RWPE2 (cell line): ENCODE measurements at regions not wholly inside any gene's neighbourhood (a gene's known extent, or its start where the extent isn't known, plus 50 kb on each side); places are given as distances from the start of the nearest gene placed in this dataset.

Source experiments
- ATAC-seq: fragments of 200-7000 bp; cut with Tn5 transposase; 3 replicates; pipeline ENCODE4 v1.9.1; 2021; ENCODE audit warnings: low read depth
- DNase-seq: peaks from one replicate; pipeline ENCODE4 v3.0.0-alpha.2; 2020; ENCODE audit warnings: low spot score
- H3K27ac ChIP-seq: fragments of 450-650 bp; 2 replicates; pipeline ENCODE4 v1.5.1; 2017; ENCODE audit warnings: mild to moderate bottlenecking; ENCODE audit not compliant: poor library complexity, severe bottlenecking
- H3K27me3 ChIP-seq: fragments of 250-450 bp; sonication (Bioruptor Pico); 2 replicates; pipeline ENCODE4 v1.5.1; 2021; ENCODE audit warnings: mild to moderate bottlenecking, moderate library complexity; ENCODE audit not compliant: insufficient read depth, poor library complexity, severe bottlenecking
- H3K36me3 ChIP-seq: fragments of 250-450 bp; sonication (Bioruptor Pico); 2 replicates; pipeline ENCODE4 v1.5.1; 2020; ENCODE audit warnings: low read depth, mild to moderate bottlenecking, moderate library complexity
- H3K4me1 ChIP-seq: fragments of 250-450 bp; sonication (Bioruptor Pico); 2 replicates; pipeline ENCODE4 v1.5.1; 2021; ENCODE audit warnings: mild to moderate bottlenecking, moderate library complexity; ENCODE audit not compliant: insufficient read depth, poor library complexity, severe bottlenecking
- H3K4me3 ChIP-seq: fragments of 250-450 bp; sonication (Bioruptor Pico); 2 replicates; pipeline ENCODE4 v1.5.1; 2021; ENCODE audit warnings: mild to moderate bottlenecking, moderate library complexity; ENCODE audit not compliant: severe bottlenecking
- H3K9me3 ChIP-seq: fragments of 250-450 bp; sonication (Bioruptor Pico); 2 replicates; pipeline ENCODE4 v1.5.1; 2021; ENCODE audit warnings: mild to moderate bottlenecking, moderate library complexity; ENCODE audit not compliant: severe bottlenecking
- CTCF ChIP-seq: fragments of 450-650 bp; IDR thresholded peaks from one replicate; pipeline ENCODE4 v1.5.1; 2017; ENCODE audit warnings: mild to moderate bottlenecking, moderate library complexity; ENCODE audit not compliant: poor library complexity, severe bottlenecking

GRCh38 chr11:69371731-69372588 is 78.0 kb downstream of the MYEOV start:
- H3K36me3 ChIP-seq = no peaks in the 10 kb centered on the region; the same call in 1 of the 2 replicates
- TF ChIP-seq CTCF = no peak
- H3K4me1 ChIP-seq = peaks cover 22% of the 10 kb centered on the region
- no peak for ATAC-seq
- no peaks in the 10 kb centered on the region for H3K27me3 ChIP-seq
- H3K27ac ChIP-seq = no peak overlapping the region
- no peak overlapping the region for H3K4me3 ChIP-seq
- peaks cover 2% of the 10 kb centered on the region for H3K9me3 ChIP-seq
- DNase-seq = peak; percentile 41

- ATAC-seq = no peak
- Histone ChIP-seq H3K4me1 (peaks cover 26% of the 10 kb centered on the region), H3K9me3 (peaks cover 2% of the 10 kb centered on the region), H3K36me3 (no peaks in the 10 kb centered on the region; the same call in 1 of the 2 replicates), H3K27me3 (no peaks in the 10 kb centered on the region), H3K27ac (no peak overlapping the region), H3K4me3 (no peak overlapping the region)
- no peak for TF ChIP-seq CTCF
- DNase-seq = peak; percentile 29
These were observed 78.8 kb downstream of the MYEOV start for GRCh38 chr11:69372589-69373250.

GRCh38 chr11:69373251-69373635 is 79.3 kb downstream of the MYEOV start:
- no peak for TF ChIP-seq CTCF
- Histone ChIP-seq H3K9me3 (peaks cover 2% of the 10 kb centered on the region), H3K27ac (no peak overlapping the region), H3K36me3 (no peaks in the 10 kb centered on the region; the same call in 1 of the 2 replicates), H3K4me1 (peaks cover 23% of the 10 kb centered on the region), H3K4me3 (no peak overlapping the region), H3K27me3 (no peaks in the 10 kb centered on the region)
- ATAC-seq = no peak
- peak; percentile 19 for DNase-seq

GRCh38 chr11:69374110-69374945 is 80.4 kb downstream of the MYEOV start:
- Histone ChIP-seq H3K36me3 (no peaks in the 10 kb centered on the region; the same call in 1 of the 2 replicates), H3K27ac (no peak overlapping the region), H3K9me3 (no peaks in the 10 kb centered on the region), H3K4me1 (peaks cover 13% of the 10 kb centered on the region), H3K4me3 (no peak overlapping the region), H3K27me3 (no peaks in the 10 kb centered on the region)
- no peak for TF ChIP-seq CTCF
- DNase-seq = peak; percentile 39
- no peak for ATAC-seq
